H9 (cell line): ENCODE measurements at regions not wholly inside any gene's neighbourhood (a gene's known extent, or its start where the extent isn't known, plus 50 kb on each side); places are given as distances from the start of the nearest gene placed in this dataset.

Experiments used
- DNase-seq: peaks from one replicate; pipeline ENCODE4 v3.0.0-alpha.2; 2017
- H2AFZ ChIP-seq: one replicate; pipeline ENCODE4 v1.6.1; 2013; ENCODE audit warnings: mild to moderate bottlenecking, low read length, control low read depth, moderate library complexity
- H2AK5ac ChIP-seq: 2 replicates; pipeline ENCODE4 v1.6.1; 2013; ENCODE audit warnings: low read length, control low read depth, mixed read lengths; ENCODE audit not compliant: insufficient read length
- H2BK120ac ChIP-seq: one replicate; pipeline ENCODE4 v1.6.1; 2013; ENCODE audit warnings: low read depth, mild to moderate bottlenecking, low read length, control low read depth, inconsistent platforms; ENCODE audit not compliant: poor library complexity, severe bottlenecking
- H2BK12ac ChIP-seq: 2 replicates; pipeline ENCODE4 v1.6.1; 2013; ENCODE audit warnings: low read length, control low read depth, mixed read lengths, low read depth; ENCODE audit not compliant: insufficient read length
- H2BK15ac ChIP-seq: 2 replicates; pipeline ENCODE4 v1.6.1; 2013; ENCODE audit warnings: low read depth, low read length, control low read depth
- H2BK20ac ChIP-seq: one replicate; pipeline ENCODE4 v1.6.1; 2013; ENCODE audit warnings: low read depth, mild to moderate bottlenecking, low read length, control low read depth, inconsistent platforms; ENCODE audit not compliant: poor library complexity, severe bottlenecking
- H2BK5ac ChIP-seq: 2 replicates; pipeline ENCODE4 v1.6.1; 2013; ENCODE audit warnings: low read length, control low read depth, mixed read lengths; ENCODE audit not compliant: insufficient read length
- H3K14ac ChIP-seq: 2 replicates; pipeline ENCODE4 v1.6.1; 2013; ENCODE audit warnings: low read length, control low read depth; ENCODE audit not compliant: insufficient read depth
- H3K18ac ChIP-seq: 2 replicates; pipeline ENCODE4 v1.6.1; 2013; ENCODE audit warnings: low read depth, mild to moderate bottlenecking, mixed read lengths, low read length, control low read depth; ENCODE audit not compliant: insufficient read length
- H3K23ac ChIP-seq: 2 replicates; pipeline ENCODE4 v1.6.1; 2013; ENCODE audit warnings: low read length, control low read depth, mixed read lengths, low read depth; ENCODE audit not compliant: insufficient read length
- H3K23me2 ChIP-seq: 2 replicates; pipeline ENCODE4 v1.6.1; 2013; ENCODE audit warnings: low read depth, mild to moderate bottlenecking, mixed read lengths, low read length, control low read depth; ENCODE audit not compliant: insufficient read length, poor library complexity, severe bottlenecking
- H3K27ac ChIP-seq: 2 replicates; pipeline ENCODE4 v1.5.1; 2013; ENCODE audit warnings: low read length, control low read depth, mixed read lengths, low read depth; ENCODE audit not compliant: insufficient read length
- H3K27me3 ChIP-seq: 2 replicates; pipeline ENCODE4 v1.6.1; 2013; ENCODE audit warnings: low read length, control low read depth, inconsistent platforms; ENCODE audit not compliant: insufficient read depth
- H3K4ac ChIP-seq: 2 replicates; pipeline ENCODE4 v1.6.1; 2013; ENCODE audit warnings: low read depth, mild to moderate bottlenecking, control low read depth, inconsistent platforms, low read length, moderate library complexity
- H3K4me1 ChIP-seq: 2 replicates; pipeline ENCODE4 v1.6.1; 2013; ENCODE audit warnings: low read length, control low read depth, inconsistent platforms; ENCODE audit not compliant: insufficient read depth
- H3K4me2 ChIP-seq: 2 replicates; pipeline ENCODE4 v1.6.1; 2013; ENCODE audit warnings: low read length, control low read depth, mixed read lengths; ENCODE audit not compliant: insufficient read length, insufficient read depth
- H3K56ac ChIP-seq: 2 replicates; pipeline ENCODE4 v1.6.1; 2013; ENCODE audit warnings: low read depth, mild to moderate bottlenecking, mixed read lengths, low read length, control low read depth; ENCODE audit not compliant: insufficient read length
- H3K79me1 ChIP-seq: 2 replicates; pipeline ENCODE4 v1.6.1; 2013; ENCODE audit warnings: low read depth, mild to moderate bottlenecking, moderate library complexity, low read length, control low read depth, inconsistent platforms; ENCODE audit not compliant: insufficient read depth, poor library complexity, severe bottlenecking
- H3K79me2 ChIP-seq: 2 replicates; pipeline ENCODE4 v1.6.1; 2013; ENCODE audit warnings: low read length, control low read depth, inconsistent platforms; ENCODE audit not compliant: insufficient read depth
- H3K9ac ChIP-seq: 2 replicates; pipeline ENCODE4 v1.6.1; 2013; ENCODE audit warnings: low read length, control low read depth, mixed read lengths; ENCODE audit not compliant: insufficient read length; ENCODE audit errors: extremely low read depth
- H3K9me3 ChIP-seq: one replicate; pipeline ENCODE4 v1.6.1; 2013; ENCODE audit warnings: low read depth, low read length, inconsistent platforms; ENCODE audit not compliant: control insufficient read depth
- H3T11ph ChIP-seq: one replicate; pipeline ENCODE4 v1.6.1; 2013; ENCODE audit warnings: mild to moderate bottlenecking, low read length, control low read depth, inconsistent platforms
- H4K20me1 ChIP-seq: one replicate; pipeline ENCODE4 v1.6.1; 2013; ENCODE audit not compliant: control insufficient read depth, insufficient read length, insufficient read depth
- H4K5ac ChIP-seq: 2 replicates; pipeline ENCODE4 v1.6.1; 2013; ENCODE audit warnings: low read depth, mild to moderate bottlenecking, mixed read lengths, low read length, control low read depth; ENCODE audit not compliant: insufficient read length
- H4K8ac ChIP-seq: replicated peaks from 2 replicates; pipeline ENCODE4 v1.6.1; 2013; ENCODE audit warnings: low read length, control low read depth, mixed read lengths, low read depth; ENCODE audit not compliant: insufficient read length
- H4K91ac ChIP-seq: 2 replicates; pipeline ENCODE4 v1.6.1; 2013; ENCODE audit warnings: low read depth, mild to moderate bottlenecking, moderate library complexity, mixed read lengths, low read length, control low read depth; ENCODE audit not compliant: insufficient read length
- H3K27ac Mint-ChIP-seq, 3 experiments: 2 replicates in 2 of 3; 3 replicates in 1 of 3; pipeline ENCODE4 v1.8.0; 2020 to 2021; ENCODE audit warnings: mixed read lengths in 3 of 3, mild to moderate bottlenecking in 1 of 3, moderate library complexity in 1 of 3
- H3K27me3 Mint-ChIP-seq: 2 replicates; pipeline ENCODE4 v1.8.0; 2021; ENCODE audit warnings: low read depth, mild to moderate bottlenecking, moderate library complexity, mixed read lengths
- H3K36me3 Mint-ChIP-seq, 3 experiments: 2 replicates in 2 of 3; 3 replicates in 1 of 3; pipeline ENCODE4 v1.8.0; 2020 to 2021; ENCODE audit warnings: low read depth in 3 of 3, mixed read lengths in 3 of 3; ENCODE audit not compliant: insufficient read depth in 1 of 3
- H3K4me1 Mint-ChIP-seq, 2 experiments: 2 replicates each; pipeline ENCODE4 v1.8.0; 2020; ENCODE audit warnings: mixed read lengths in 2 of 2
- H3K4me3 Mint-ChIP-seq, 2 experiments: 2 replicates in 1 of 2; 3 replicates in 1 of 2; pipeline ENCODE4 v1.8.0; 2020 to 2021; ENCODE audit warnings: mild to moderate bottlenecking in 2 of 2, mixed read lengths in 2 of 2, moderate library complexity in 1 of 2
- H3K9me3 Mint-ChIP-seq, 2 experiments: 2 replicates in 1 of 2; 3 replicates in 1 of 2; pipeline ENCODE4 v1.8.0; 2020; ENCODE audit warnings: mild to moderate bottlenecking in 2 of 2, mixed read lengths in 2 of 2, moderate library complexity in 1 of 2
- WGBS: extraction: QIAGEN DNeasy Blood & Tissue Kit; methylation state at CpG from one replicate; pipeline ENCODE4 v1.1.7; 2013; ENCODE audit warnings: missing lambda C conversion rate, low lambda C conversion rate, mixed read lengths; ENCODE audit not compliant: insufficient read length; ENCODE audit errors: extremely low coverage; 5-methylcytosine and 5-hydroxymethylcytosine counted together
- TF ChIP-seq, protein P1 (sequence below): fragments of 200-600 bp; sonication (generic); conservative IDR thresholded peaks from 3 replicates; pipeline ENCODE4 v1.8.0; 2021; ENCODE audit warnings: antibody characterized with exemption, mild to moderate bottlenecking

DNA sequence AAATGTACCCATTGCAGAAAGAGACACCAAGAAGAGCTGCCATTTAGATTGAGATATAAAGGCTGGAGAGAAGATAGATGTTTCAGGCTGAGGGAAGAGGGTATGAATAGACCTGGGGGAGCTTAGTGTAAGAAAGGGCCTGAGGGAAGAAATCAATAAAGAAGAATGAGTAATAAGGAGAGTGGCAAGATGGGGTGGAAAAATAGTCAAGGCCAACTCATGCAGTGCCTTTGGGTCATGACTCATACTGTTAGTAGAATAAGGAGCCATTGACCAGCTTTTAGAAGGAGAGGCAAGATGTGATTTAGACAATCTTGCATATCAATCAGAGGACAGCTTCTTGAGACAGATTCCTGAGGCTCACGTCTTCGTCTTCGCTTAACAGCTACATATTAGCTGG lies 287.5 kb downstream of the DUSP6 start:
- peaks cover 6 to 10% of the 10 kb centered on the region in 2 experiments for H3K4me1 Mint-ChIP-seq
- Histone ChIP-seq H3K27ac (no peak overlapping the region), H3K4me2 (no peak overlapping the region), H3K9ac (no peak overlapping the region), H3K14ac (no peak overlapping the region), H3K56ac (no peak overlapping the region), H2BK12ac (no peak overlapping the region), H3K18ac (no peak overlapping the region), H3K27me3 (no peaks in the 10 kb centered on the region), H3K4ac (no peak overlapping the region), H2BK15ac (no peak overlapping the region), H3K23me2 (no peaks in the 10 kb centered on the region), H3T11ph (no peak overlapping the region), H2AFZ (no peak overlapping the region), H2BK5ac (no peak overlapping the region), H3K4me1 (peaks cover 4% of the 10 kb centered on the region), H2BK120ac (no peak overlapping the region), H3K23ac (no peak overlapping the region), H4K20me1 (no peaks in the 10 kb centered on the region), H4K8ac (no peak overlapping the region), H3K79me2 (no peaks in the 10 kb centered on the region), H4K5ac (no peak overlapping the region), H4K91ac (no peak overlapping the region), H2BK20ac (no peak overlapping the region), H3K9me3 (no peaks in the 10 kb centered on the region), H3K79me1 (no peaks in the 10 kb centered on the region), H2AK5ac (no peak overlapping the region)
- no peaks in the 10 kb centered on the region for H3K27me3 Mint-ChIP-seq
- WGBS = no CpG with 5 or more reads among the region's 3 CpGs
- peaks cover 0 to 3% of the 10 kb centered on the region in 2 experiments; a peak in 2 of 5 replicates for H3K9me3 Mint-ChIP-seq
- no peak overlapping the region for H3K27ac Mint-ChIP-seq
- no peaks in the 10 kb centered on the region for H3K36me3 Mint-ChIP-seq
- TF ChIP-seq, protein P1, sequence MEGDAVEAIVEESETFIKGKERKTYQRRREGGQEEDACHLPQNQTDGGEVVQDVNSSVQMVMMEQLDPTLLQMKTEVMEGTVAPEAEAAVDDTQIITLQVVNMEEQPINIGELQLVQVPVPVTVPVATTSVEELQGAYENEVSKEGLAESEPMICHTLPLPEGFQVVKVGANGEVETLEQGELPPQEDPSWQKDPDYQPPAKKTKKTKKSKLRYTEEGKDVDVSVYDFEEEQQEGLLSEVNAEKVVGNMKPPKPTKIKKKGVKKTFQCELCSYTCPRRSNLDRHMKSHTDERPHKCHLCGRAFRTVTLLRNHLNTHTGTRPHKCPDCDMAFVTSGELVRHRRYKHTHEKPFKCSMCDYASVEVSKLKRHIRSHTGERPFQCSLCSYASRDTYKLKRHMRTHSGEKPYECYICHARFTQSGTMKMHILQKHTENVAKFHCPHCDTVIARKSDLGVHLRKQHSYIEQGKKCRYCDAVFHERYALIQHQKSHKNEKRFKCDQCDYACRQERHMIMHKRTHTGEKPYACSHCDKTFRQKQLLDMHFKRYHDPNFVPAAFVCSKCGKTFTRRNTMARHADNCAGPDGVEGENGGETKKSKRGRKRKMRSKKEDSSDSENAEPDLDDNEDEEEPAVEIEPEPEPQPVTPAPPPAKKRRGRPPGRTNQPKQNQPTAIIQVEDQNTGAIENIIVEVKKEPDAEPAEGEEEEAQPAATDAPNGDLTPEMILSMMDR = no peak
- no peak overlapping the region for H3K4me3 Mint-ChIP-seq
- DNase-seq = no peak
